ENCODE measurements at regions not wholly inside any gene's neighbourhood (a gene's known extent, or its start where the extent isn't known, plus 50 kb on each side); places are given as distances from the start of the nearest gene placed in this dataset.
"Not testable (repeated sequence)": the region's sequence is repeated elsewhere in the genome, so short reads cannot be mapped to it uniquely, and the experiment has no call there.

DNA sequence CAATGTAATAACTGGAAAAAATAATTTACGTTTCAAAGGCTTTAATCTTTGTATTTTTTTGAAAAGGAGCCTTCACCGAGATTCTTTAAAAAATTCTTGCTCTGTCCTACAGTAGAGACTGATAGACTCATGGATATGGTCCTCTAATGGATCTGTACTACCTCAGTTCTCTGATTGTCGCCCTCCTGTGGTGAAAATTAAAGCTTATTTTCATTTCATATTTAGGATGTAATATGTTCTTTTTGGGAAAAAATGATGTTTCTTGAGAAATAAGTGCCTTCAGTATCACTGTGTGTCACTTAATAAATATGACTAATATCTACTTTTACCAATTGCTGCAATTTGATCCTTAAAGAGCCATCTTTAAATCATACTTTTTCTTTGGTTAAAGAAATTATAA, 4593.3 kb upstream of the OR11H1 start:
- not testable (repeated sequence) for H3K9ac ChIP-seq (ENCODE audit: low read length in 5 of 5); H3K27ac ChIP-seq (ENCODE audit: low read depth, low read length); H3K4me3 ChIP-seq (ENCODE audit: low read depth in 1 of 5, low read length in 5 of 5); H3K36me3 ChIP-seq (ENCODE audit: control insufficient read depth in 5 of 5, insufficient read depth in 5 of 5, low read length in 5 of 5); H3K27me3 ChIP-seq (ENCODE audit: control insufficient read depth in 5 of 5, insufficient read depth in 4 of 5, low read length in 5 of 5); H3K4me1 ChIP-seq (ENCODE audit: control insufficient read depth in 5 of 5, insufficient read depth in 5 of 5, low read length in 5 of 5)
- H3K9me3 ChIP-seq (ENCODE audit: control insufficient read depth in 5 of 5, low read length in 5 of 5), result peaks cover 0 to 13% (median 4%) of the 10 kb centered on the region in 5 donors

DNA sequence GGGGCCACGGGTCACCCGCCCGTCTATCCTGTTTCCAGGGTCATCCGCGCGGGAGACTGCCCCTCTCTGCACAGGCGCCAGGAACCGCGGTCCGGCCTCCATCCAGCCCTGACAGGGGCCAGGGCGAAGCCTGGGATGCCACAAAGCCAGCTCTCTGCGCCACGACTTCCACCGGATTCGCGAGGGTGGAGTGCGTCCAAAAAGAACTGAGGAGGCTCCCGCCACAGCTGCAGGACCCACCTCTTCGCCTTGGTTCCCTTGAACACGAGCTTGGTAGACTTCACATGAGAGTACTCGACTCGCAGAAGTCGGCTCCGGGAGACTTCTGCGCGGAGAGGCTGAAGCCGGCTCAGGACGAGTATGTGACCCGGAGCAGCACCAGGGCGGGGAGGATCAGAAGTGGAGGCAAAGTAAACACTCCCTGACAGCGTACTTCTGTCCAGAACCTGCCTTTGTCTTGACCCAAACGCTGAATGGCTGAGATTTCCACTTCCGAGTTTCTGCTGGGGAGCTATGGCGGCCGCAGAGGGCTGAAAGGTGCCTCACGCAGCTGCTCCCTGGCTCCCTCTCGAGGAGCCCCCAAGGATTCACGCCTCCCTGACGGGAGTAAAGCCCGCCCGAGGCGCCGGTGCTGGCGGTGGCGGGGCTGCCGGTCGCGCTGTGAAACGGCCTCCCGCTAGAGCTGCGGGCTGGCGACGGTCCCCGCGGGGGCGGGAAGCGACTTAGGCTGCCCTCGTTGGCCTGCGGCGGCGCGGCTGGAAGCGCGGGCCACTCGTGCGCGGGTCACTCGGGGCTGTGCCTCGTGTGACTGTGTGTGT, 4566.7 kb upstream of the OR11H1 start:
- peak overlapping the region in 1 of 5 donors; percentile 26 for H3K4me3 ChIP-seq (ENCODE audit: low read depth in 1 of 5, low read length in 5 of 5)
- no peak overlapping the region for H3K9ac ChIP-seq (ENCODE audit: low read length in 5 of 5)
- peaks cover 0 to 20% (median 14%) of the 10 kb centered on the region in 5 donors for H3K9me3 ChIP-seq (ENCODE audit: control insufficient read depth in 5 of 5, low read length in 5 of 5)
- H3K27ac ChIP-seq (ENCODE audit: low read depth, low read length), result no peak overlapping the region
- H3K27me3 ChIP-seq (ENCODE audit: control insufficient read depth in 5 of 5, insufficient read depth in 4 of 5, low read length in 5 of 5), result no peaks in the 10 kb centered on the region
- H3K4me1 ChIP-seq (ENCODE audit: control insufficient read depth in 5 of 5, insufficient read depth in 5 of 5, low read length in 5 of 5), result no peaks in the 10 kb centered on the region
- H3K36me3 ChIP-seq (ENCODE audit: control insufficient read depth in 5 of 5, insufficient read depth in 5 of 5, low read length in 5 of 5), result no peaks in the 10 kb centered on the region

DNA sequence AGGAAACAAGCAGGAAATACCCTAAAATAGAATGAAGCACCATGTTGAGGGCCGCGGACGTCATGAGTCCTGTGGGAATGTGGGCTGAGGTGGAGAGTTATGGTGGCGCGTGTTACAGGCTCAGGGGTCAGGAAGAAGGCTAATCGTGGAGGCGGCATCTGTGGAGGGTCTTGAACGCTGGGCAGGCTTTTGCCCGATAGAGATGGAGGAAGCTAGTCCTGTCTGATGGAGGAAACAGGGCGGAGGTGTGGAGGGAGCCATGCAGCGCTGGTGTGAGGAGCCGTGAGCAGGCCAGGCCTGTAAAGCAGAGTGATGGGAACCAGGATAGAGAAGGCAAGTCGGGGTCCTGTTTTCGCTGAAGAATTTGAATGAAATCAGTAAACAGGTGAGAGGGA, 4566.1 kb upstream of the OR11H1 start:
- H3K9ac ChIP-seq (ENCODE audit: low read length in 5 of 5); H3K27me3 ChIP-seq (ENCODE audit: control insufficient read depth in 5 of 5, insufficient read depth in 4 of 5, low read length in 5 of 5); H3K27ac ChIP-seq (ENCODE audit: low read depth, low read length); H3K4me1 ChIP-seq (ENCODE audit: control insufficient read depth in 5 of 5, insufficient read depth in 5 of 5, low read length in 5 of 5); H3K36me3 ChIP-seq (ENCODE audit: control insufficient read depth in 5 of 5, insufficient read depth in 5 of 5, low read length in 5 of 5): not testable (repeated sequence)
- peak overlapping the region in 1 of 5 donors; percentile 26 for H3K4me3 ChIP-seq (ENCODE audit: low read depth in 1 of 5, low read length in 5 of 5)
- peaks cover 0 to 20% (median 14%) of the 10 kb centered on the region in 5 donors for H3K9me3 ChIP-seq (ENCODE audit: control insufficient read depth in 5 of 5, low read length in 5 of 5)
